Ascending aorta (tissue), 2 donors: ENCODE measurements at regions not wholly inside any gene's neighbourhood (a gene's known extent, or its start where the extent isn't known, plus 50 kb on each side); places are given as distances from the start of the nearest gene placed in this dataset.

Source experiments
- DNase-seq, 2 donors: peaks; one replicate each; pipeline ENCODE4 v3.0.0-alpha.2; 2019; ENCODE audit warnings: low spot score in 2 of 2
- H3K27ac ChIP-seq, 2 donors: fragments of 200-600 bp; sonication (generic); one replicate each; pipeline ENCODE4 v1.5.1; 2016 to 2017; ENCODE audit warnings: mild to moderate bottlenecking in 1 of 2
- H3K27me3 ChIP-seq: fragments of 200-600 bp; sonication (generic); one replicate; pipeline ENCODE4 v1.5.1; 2017
- H3K36me3 ChIP-seq, 2 donors: fragments of 200-600 bp; sonication (generic); one replicate each; pipeline ENCODE4 v1.5.1; 2016
- H3K4me1 ChIP-seq, 2 donors: fragments of 200-600 bp; sonication (generic); one replicate each; pipeline ENCODE4 v1.5.1; 2016 to 2017; ENCODE audit warnings: mild to moderate bottlenecking in 1 of 2
- H3K4me3 ChIP-seq, 2 donors: fragments of 200-600 bp; sonication (generic); one replicate each; pipeline ENCODE4 v1.5.1; 2016 to 2017; ENCODE audit warnings: mild to moderate bottlenecking in 1 of 2
- H3K9me3 ChIP-seq, 2 donors: fragments of 200-600 bp; sonication (generic); one replicate each; pipeline ENCODE4 v1.5.1; 2016
- CTCF ChIP-seq, 3 experiments: fragments of 200-600 bp in 2 of 3; fragments of 450-650 bp in 1 of 3; sonication (generic) in 2 of 3; IDR thresholded peaks; one replicate each; pipeline ENCODE4 v1.5.1; 2016 to 2019; ENCODE audit warnings: antibody characterized with exemption in 3 of 3, mild to moderate bottlenecking in 1 of 3, moderate library complexity in 1 of 3
- intact Hi-C: fragments of 100-400 bp; cut with DNase I; formaldehyde crosslinking; loops from one replicate; pipeline ENCODE4 v1.15.1; 2023

GRCh38 chr10:16381083-16381482 is 55.7 kb upstream of the PTER start:
- Histone ChIP-seq H3K27ac (no peak overlapping the region), H3K4me1 (no peaks in the 10 kb centered on the region), H3K4me3 (no peak overlapping the region), H3K36me3 (no peaks in the 10 kb centered on the region), H3K9me3 (no peaks in the 10 kb centered on the region), H3K27me3 (no peaks in the 10 kb centered on the region)
- no peak for DNase-seq
- intact Hi-C loops: no loop called here
- TF ChIP-seq CTCF (IDR thresholded peaks at IDR 0.05): no peak

- no peak overlapping the region for H3K27ac ChIP-seq
- DNase-seq: no peak
- intact Hi-C loops: no loop called here
- TF ChIP-seq CTCF (IDR thresholded peaks at IDR 0.05): no peak
- H3K9me3 ChIP-seq: no peaks in the 10 kb centered on the region
- no peaks in the 10 kb centered on the region for H3K4me1 ChIP-seq
- no peak overlapping the region for H3K4me3 ChIP-seq
- H3K36me3 ChIP-seq: no peaks in the 10 kb centered on the region
- H3K27me3 ChIP-seq: no peaks in the 10 kb centered on the region
Measured at GRCh38 chr10:16384021-16384420, 52.8 kb upstream of the PTER start.

- no peaks in the 10 kb centered on the region for H3K27me3 ChIP-seq
- H3K27ac ChIP-seq: no peak overlapping the region
- H3K4me1 ChIP-seq: no peaks in the 10 kb centered on the region
- no peaks in the 10 kb centered on the region for H3K36me3 ChIP-seq
- DNase-seq: no peak
- intact Hi-C loops: no loop called here
- H3K4me3 ChIP-seq: no peak overlapping the region
- no peak for TF ChIP-seq CTCF (IDR thresholded peaks at IDR 0.05)
- no peaks in the 10 kb centered on the region for H3K9me3 ChIP-seq
Measured at GRCh38 chr10:16386855-16387254, 50.0 kb upstream of the PTER start.
